D721Med (cell line): ENCODE measurements at regions not wholly inside any gene's neighbourhood (a gene's known extent, or its start where the extent isn't known, plus 50 kb on each side); places are given as distances from the start of the nearest gene placed in this dataset.

Source experiments
- DNase-seq: peaks from one replicate; pipeline ENCODE4 v3.0.0; 2011; ENCODE audit warnings: low spot score; ENCODE audit not compliant: insufficient read length
- FAIRE-seq: peaks from 2 replicates; lab custom pipeline; 2011; peaks lifted over from hg19 to GRCh38; lab: Jason Lieb, UNC
- TF ChIP-seq, protein P1 (sequence below): IDR thresholded peaks from 2 replicates; pipeline ENCODE4 v1.5.1; 2012; ENCODE audit warnings: mild to moderate bottlenecking, control low read depth; ENCODE audit not compliant: insufficient read depth; ENCODE audit errors: missing control alignments

DNA sequence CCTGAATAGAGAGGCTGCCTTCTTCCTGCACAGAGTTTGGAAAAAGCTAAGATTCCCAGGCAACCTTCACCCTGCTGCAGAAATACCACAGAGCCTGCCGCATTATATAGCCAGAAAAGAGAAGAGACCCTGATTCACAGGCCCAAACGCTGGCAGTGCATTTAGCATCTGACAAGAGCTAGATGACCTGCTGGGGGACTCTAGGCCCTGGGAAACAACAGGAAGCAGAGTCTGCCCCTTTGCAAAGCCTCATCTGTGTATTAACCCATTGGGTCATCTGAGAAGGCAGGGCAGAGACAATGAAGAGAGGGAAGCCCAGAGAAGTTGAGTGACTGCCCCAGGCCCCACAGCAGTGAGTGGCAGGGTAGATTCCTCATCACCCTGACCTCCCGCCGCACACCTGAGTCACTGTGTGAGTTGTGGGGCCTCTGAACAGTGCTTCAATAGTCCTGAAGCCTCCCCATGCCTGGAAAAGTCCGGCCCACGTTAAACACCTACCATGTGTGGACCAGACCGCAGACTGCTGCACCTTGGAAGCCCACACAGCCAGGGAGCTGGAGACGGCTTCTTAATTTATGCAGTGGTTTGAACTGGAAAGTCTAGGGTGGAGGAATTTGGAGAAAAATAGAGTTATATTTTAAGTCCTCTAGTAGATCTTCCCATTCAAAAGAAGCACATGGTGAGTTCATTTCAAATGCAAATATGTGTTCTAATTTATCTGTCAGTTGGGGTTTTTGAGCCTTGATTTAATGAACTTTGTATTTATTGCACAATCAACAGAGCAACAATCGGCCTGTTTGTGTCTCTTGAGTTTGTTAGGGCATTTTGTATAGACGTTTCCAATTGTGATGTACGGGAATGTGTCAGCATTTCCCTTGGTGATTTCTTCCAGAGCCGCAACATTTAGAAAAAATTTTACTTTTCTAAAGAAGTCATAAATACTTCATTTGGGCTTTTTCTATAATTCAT lies 80.4 kb upstream of the GPR26 start:
- FAIRE-seq (no peak), DNase-seq (no peak)
- TF ChIP-seq, protein P1, sequence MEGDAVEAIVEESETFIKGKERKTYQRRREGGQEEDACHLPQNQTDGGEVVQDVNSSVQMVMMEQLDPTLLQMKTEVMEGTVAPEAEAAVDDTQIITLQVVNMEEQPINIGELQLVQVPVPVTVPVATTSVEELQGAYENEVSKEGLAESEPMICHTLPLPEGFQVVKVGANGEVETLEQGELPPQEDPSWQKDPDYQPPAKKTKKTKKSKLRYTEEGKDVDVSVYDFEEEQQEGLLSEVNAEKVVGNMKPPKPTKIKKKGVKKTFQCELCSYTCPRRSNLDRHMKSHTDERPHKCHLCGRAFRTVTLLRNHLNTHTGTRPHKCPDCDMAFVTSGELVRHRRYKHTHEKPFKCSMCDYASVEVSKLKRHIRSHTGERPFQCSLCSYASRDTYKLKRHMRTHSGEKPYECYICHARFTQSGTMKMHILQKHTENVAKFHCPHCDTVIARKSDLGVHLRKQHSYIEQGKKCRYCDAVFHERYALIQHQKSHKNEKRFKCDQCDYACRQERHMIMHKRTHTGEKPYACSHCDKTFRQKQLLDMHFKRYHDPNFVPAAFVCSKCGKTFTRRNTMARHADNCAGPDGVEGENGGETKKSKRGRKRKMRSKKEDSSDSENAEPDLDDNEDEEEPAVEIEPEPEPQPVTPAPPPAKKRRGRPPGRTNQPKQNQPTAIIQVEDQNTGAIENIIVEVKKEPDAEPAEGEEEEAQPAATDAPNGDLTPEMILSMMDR = no peak

DNA sequence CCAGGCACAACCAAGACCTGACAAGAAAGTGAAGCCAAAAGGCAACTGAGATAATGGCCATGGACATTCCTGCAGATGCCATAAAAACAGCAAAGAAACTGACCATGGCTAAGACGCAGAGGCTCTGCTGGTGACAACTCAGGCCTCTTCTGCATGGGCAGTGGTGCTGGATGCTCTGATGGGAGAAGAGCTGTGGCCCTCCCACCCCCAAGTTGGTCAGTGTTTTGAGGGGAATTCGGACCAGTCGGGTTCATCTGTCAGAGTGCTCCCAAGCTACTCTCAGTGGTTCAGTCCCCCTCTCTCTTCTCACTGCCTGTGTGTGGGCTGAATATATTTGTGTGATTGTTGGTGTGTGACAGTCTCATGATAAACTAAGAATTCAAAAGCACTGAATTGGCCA lies 79.0 kb upstream of the GPR26 start:
- TF ChIP-seq, protein P1 = no peak
- DNase-seq (no peak), FAIRE-seq (no peak)

DNA sequence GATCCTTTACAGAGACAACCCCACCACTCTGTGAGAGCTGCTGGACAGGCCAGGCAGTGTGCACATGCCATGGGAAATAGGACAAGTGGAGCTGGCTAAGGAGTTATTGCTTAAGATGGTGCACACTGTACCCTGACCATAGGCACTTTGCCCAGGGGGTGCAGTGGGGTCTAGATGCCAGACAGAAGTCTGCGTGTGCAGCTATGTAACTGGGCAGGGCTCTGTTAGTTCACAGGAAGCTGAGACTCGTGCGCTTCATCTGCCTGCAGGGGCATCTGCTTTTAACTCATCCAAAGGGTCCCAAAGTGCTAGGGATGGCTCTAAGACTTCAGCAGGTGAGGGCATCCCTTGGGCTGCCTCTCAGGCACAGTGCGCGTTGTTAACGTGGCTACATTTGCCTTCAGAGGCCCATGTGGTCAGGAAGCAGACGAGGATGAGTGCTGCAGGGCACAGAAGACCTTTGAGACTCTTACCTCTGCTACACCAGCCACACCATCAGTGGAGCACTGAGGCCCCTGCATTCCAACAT lies 77.7 kb upstream of the GPR26 start:
- FAIRE-seq = no peak
- TF ChIP-seq, protein P1 = no peak
- no peak for DNase-seq

DNA sequence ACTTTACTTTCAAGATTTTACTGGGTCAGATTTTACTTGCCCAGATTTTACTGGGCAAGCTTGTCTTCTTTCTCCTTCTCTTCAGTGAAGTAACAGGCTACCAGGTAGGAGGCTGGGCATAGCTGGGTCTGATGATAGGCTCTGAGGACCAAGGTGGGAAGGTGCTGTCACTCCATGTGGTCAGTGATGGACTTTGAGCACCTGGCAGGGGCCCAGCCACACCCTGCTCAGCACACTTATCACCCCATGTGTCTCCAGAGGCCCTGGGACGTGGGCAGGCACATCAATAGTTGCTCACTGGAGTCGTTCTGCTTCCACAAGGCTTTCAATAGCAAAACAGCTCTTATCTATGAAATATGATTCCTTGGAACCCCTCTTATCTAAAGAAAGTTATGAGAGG lies 70.5 kb upstream of the GPR26 start:
- FAIRE-seq (no peak), DNase-seq (no peak)
- TF ChIP-seq, protein P1 = no peak

DNA sequence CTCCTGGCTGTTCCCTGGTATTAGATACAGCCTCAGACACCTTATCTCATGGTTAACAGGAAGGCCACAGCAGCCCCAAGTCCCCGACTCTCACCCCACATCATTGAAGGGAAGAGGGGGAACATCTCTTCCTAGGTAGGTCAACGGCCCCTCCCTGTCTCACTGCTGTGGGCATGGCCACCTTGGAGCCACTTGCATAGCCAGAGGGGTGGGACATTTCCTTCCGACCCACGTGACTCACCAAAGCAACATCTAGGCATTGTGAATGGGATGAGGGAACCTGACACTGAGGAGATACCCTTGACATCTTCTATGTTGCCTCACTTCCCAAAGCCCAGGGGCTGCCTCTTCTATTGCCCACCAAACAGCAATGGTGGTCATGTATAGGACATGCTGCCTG lies 68.5 kb upstream of the GPR26 start:
- DNase-seq (no peak), FAIRE-seq (no peak)
- TF ChIP-seq, protein P1 = no peak

DNA sequence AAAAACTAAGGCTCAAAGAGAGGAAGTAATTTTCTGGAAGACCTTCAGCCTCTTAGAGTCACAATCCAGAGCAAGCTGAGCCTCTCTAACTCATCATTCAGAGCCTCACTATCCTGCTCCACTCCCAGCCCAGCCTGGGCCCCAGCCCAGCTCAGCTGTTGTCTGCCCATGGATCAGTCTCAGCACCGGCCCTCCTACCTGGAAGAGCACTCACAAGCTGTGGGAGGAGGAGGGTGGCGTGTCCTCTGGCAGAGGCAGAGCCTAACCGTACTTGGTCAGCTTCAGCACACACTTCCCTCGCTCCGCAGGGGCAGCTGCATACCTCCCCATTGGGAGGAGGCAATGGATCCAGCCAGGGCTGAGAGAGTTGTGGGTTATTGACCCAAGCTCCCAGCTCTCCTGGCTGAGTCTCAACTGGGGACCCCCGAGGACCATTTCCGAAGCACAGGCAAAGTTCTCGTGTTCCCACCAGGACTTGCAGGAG lies 66.7 kb upstream of the GPR26 start:
- TF ChIP-seq, protein P1 = no peak
- DNase-seq (no peak), FAIRE-seq (no peak)
